H1 (cell line): ENCODE measurements at regions not wholly inside any gene's neighbourhood (a gene's known extent, or its start where the extent isn't known, plus 50 kb on each side); places are given as distances from the start of the nearest gene placed in this dataset.

Source experiments
- BCL11A ChIP-seq, 2 experiments: IDR thresholded peaks; one replicate each; pipeline ENCODE4 v1.6.1; 2011; ENCODE audit warnings: low read depth in 2 of 2, low read length in 2 of 2, mild to moderate bottlenecking in 2 of 2
- BRCA1 ChIP-seq: IDR thresholded peaks from 2 replicates; pipeline ENCODE4 v1.6.1; 2012; ENCODE audit warnings: low read depth, low read length, improper control_type of control experiment
- GTF2F1 ChIP-seq: IDR thresholded peaks from 2 replicates; pipeline ENCODE4 v1.6.1; 2012; ENCODE audit warnings: low read depth, low read length, improper control_type of control experiment, borderline replicate concordance
- HDAC6 ChIP-seq: IDR thresholded peaks from one replicate; pipeline ENCODE4 v1.7.1; 2012; ENCODE audit warnings: low read depth, mild to moderate bottlenecking, inconsistent platforms, low read length, moderate library complexity
- POLR2A ChIP-seq, 2 experiments: IDR thresholded peaks; 1 replicate in 1 of 2; 2 replicates in 1 of 2; pipeline ENCODE4 v1.6.1; 2011; ENCODE audit warnings: low read depth in 2 of 2, low read length in 2 of 2, mild to moderate bottlenecking in 2 of 2; ENCODE audit errors: control extremely low read depth in 1 of 2
- SIN3A ChIP-seq, 2 experiments: IDR thresholded peaks in 1 of 2; conservative IDR thresholded peaks in 1 of 2; 2 replicates each; pipeline ENCODE4 v1.6.1; 2011 to 2012; ENCODE audit warnings: low read length in 2 of 2, improper control_type of control experiment in 1 of 2, low read depth in 1 of 2, mild to moderate bottlenecking in 1 of 2
- ZNF274 ChIP-seq: IDR thresholded peaks from 2 replicates; pipeline ENCODE4 v1.7.0; 2012; ENCODE audit warnings: low read length, borderline replicate concordance; ENCODE audit errors: extremely low read depth
- TF ChIP-seq, protein P1 (sequence below), 3 experiments: IDR thresholded peaks; 1 replicate in 2 of 3; 2 replicates in 1 of 3; pipeline versions ENCODE4 v1.5.1 to v1.6.1; 2011; ENCODE audit warnings: low read length in 3 of 3, mild to moderate bottlenecking in 3 of 3, inconsistent platforms in 2 of 3, low read depth in 1 of 3, moderate library complexity in 1 of 3; ENCODE audit not compliant: insufficient read depth in 1 of 3; ENCODE audit errors: control extremely low read depth in 1 of 3

DNA sequence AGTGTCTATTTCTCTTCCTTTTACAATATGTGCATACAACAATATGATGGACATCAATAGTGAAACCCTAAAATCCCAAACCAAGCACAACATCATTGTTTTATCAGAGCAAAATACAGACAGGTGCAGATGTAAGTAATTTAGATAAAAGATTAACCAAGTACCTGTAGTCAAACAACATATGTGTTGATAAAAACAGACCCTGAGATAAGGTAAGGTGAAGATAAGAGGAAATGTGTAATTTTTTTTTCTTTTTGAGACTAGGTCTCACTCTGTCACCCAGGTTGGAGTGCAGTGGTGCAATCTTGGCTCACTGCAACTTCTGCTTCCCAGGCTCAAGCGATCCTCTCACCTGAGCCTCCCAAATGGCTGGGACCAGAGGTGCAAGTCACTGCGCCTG, 589.8 kb downstream of the PLCL1 start (continued):
- TF ChIP-seq SIN3A (conservative IDR thresholded peaks at IDR 0.05 in 1 of 2, IDR thresholded peaks at IDR 0.05 in 1 of 2; ENCODE audit: low read depth in 1 of 2, low read length in 2 of 2) = no peak
- TF ChIP-seq HDAC6 = no peak
- no peak for TF ChIP-seq BCL11A (IDR thresholded peaks at IDR 0.05; ENCODE audit: low read depth in 2 of 2, low read length in 2 of 2)
- TF ChIP-seq POLR2A (IDR thresholded peaks at IDR 0.05; ENCODE audit: control extremely low read depth in 1 of 2, low read depth in 2 of 2, low read length in 2 of 2) = no peak
- no peak for TF ChIP-seq GTF2F1
- TF ChIP-seq BRCA1 = no peak
- TF ChIP-seq ZNF274 = no peak
- TF ChIP-seq, protein P1, sequence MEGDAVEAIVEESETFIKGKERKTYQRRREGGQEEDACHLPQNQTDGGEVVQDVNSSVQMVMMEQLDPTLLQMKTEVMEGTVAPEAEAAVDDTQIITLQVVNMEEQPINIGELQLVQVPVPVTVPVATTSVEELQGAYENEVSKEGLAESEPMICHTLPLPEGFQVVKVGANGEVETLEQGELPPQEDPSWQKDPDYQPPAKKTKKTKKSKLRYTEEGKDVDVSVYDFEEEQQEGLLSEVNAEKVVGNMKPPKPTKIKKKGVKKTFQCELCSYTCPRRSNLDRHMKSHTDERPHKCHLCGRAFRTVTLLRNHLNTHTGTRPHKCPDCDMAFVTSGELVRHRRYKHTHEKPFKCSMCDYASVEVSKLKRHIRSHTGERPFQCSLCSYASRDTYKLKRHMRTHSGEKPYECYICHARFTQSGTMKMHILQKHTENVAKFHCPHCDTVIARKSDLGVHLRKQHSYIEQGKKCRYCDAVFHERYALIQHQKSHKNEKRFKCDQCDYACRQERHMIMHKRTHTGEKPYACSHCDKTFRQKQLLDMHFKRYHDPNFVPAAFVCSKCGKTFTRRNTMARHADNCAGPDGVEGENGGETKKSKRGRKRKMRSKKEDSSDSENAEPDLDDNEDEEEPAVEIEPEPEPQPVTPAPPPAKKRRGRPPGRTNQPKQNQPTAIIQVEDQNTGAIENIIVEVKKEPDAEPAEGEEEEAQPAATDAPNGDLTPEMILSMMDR (IDR thresholded peaks at IDR 0.05; ENCODE audit: control extremely low read depth in 1 of 3, insufficient read depth in 1 of 3, low read depth in 1 of 3, low read length in 3 of 3) = no peak
- TF ChIP-seq, all 59 proteins: peak for 0
